Fibroblast of mammary gland (primary cell): ENCODE measurements at regions not wholly inside any gene's neighbourhood (a gene's known extent, or its start where the extent isn't known, plus 50 kb on each side); places are given as distances from the start of the nearest gene placed in this dataset.

Source experiments
- DNase-seq: peaks from one replicate; pipeline ENCODE4 v3.0.0-alpha.2; 2010; ENCODE audit warnings: low read depth
- H3K4me3 ChIP-seq: 2 replicates; pipeline ENCODE4 v1.5.1; 2011; ENCODE audit warnings: low read depth, mild to moderate bottlenecking, low read length, moderate library complexity; ENCODE audit not compliant: control insufficient read depth
- CTCF ChIP-seq: conservative IDR thresholded peaks from 2 replicates; pipeline ENCODE4 v1.5.1; 2011; ENCODE audit warnings: low read depth, low read length, inconsistent platforms; ENCODE audit not compliant: control insufficient read depth, insufficient read depth

GRCh38 chr2:194102546-194102945, 1554.5 kb upstream of the SLC39A10 start:
- DNase-seq: no peak
- TF ChIP-seq CTCF: no peak
- no peak overlapping the region for H3K4me3 ChIP-seq

DNA sequence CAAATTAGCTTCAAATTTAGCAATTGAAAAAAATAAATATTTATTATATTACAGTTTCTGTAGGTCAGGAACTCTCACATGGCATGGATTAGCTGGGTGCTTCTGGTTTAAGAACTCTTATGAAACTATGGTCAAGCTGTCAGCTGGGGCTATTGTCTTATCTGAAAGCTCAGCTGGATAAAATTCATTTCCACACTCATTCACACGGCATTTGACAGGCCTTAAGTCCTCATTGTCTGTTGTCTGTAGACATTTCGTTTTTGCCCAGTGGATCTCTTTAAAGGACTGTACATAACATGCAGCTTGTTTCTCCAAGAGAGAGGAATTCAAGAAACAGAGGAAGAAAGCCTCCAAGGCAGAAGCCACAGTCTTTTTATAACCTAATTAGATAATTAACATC, 1556.8 kb upstream of the SLC39A10 start:
- DNase-seq: no peak
- TF ChIP-seq CTCF: no peak

DNA sequence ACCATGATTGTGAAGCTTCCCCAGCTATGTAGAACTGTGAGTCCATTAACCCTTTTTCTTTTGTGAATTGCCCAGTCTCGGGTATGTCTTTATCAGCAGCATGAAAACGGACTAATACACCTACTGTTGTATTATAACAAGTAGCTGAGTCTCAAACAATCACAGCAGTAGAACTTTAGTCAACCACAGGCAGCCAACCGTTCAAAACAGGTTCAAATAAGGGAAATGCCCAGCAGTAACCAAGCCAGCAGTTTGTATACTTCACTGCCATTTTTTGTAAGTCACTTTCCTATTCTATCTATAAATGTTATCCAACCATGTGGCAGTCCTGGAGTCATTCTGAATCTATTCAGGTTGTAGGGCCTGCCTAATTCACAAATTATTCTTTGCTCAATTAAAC, 1560.6 kb upstream of the SLC39A10 start:
- TF ChIP-seq CTCF: no peak
- no peak overlapping the region for H3K4me3 ChIP-seq
- DNase-seq: no peak

More for the DNA sequence above, 1556.8 kb upstream of the SLC39A10 start:
- H3K4me3 ChIP-seq: no peak overlapping the region

DNA sequence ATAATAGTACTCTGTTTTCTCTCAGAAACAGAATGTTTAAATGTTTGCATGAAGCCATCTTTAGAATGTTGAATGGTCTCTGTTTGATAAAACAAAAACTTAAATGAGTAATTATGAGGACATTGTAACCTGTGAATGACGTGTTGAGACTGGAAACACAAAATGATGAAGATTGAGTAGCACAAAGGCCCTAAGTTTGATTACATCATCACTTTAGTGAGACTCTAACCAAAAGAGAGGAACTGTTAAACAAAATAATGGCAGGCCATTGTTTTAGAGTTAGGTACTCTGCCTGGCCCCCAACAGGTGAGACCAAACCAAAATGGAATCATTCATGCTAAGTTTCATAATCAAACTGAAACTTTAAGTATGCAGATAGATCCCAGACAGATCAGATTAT, 1561.7 kb upstream of the SLC39A10 start:
- H3K4me3 ChIP-seq: no peak overlapping the region

GRCh38 chr2:194090251-194090905, 1566.6 kb upstream of the SLC39A10 start:
- no peak for DNase-seq
- no peak overlapping the region for H3K4me3 ChIP-seq
- no peak for TF ChIP-seq CTCF

More for the DNA sequence above, 1561.7 kb upstream of the SLC39A10 start:
- DNase-seq: no peak
- no peak for TF ChIP-seq CTCF

GRCh38 chr2:194087089-194087958, 1569.7 kb upstream of the SLC39A10 start:
- no peak overlapping the region for H3K4me3 ChIP-seq
- TF ChIP-seq CTCF: no peak
- no peak for DNase-seq
